ENCODE measurements at regions not wholly inside any gene's neighbourhood (a gene's known extent, or its start where the extent isn't known, plus 50 kb on each side); places are given as distances from the start of the nearest gene placed in this dataset.

- DNase-seq = no peak
Observed at GRCh38 chr18:38454764-38455469, 889.3 kb upstream of the CELF4 start.

GRCh38 chr18:38453880-38454279, 888.3 kb upstream of the CELF4 start:
- DNase-seq = no peak

GRCh38 chr18:38450876-38451275, 885.3 kb upstream of the CELF4 start:
- DNase-seq = no peak

DNA sequence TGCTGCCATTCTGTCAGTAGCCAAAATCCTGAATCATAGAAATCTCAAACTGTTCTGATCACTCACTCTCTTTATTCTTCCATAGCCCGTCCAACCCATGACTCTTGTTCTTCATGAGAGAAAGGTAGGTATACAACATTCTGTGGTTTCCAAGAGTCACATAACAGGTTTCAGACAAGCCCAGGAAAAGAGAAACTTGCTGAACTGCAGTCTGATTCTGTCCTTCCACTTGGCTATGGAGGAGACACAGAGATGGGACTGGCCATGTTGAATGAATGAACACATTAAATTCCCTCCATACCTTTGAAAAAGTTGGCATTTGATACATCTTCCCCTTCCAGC, 880.2 kb upstream of the CELF4 start:
- DNase-seq = no peak

DNA sequence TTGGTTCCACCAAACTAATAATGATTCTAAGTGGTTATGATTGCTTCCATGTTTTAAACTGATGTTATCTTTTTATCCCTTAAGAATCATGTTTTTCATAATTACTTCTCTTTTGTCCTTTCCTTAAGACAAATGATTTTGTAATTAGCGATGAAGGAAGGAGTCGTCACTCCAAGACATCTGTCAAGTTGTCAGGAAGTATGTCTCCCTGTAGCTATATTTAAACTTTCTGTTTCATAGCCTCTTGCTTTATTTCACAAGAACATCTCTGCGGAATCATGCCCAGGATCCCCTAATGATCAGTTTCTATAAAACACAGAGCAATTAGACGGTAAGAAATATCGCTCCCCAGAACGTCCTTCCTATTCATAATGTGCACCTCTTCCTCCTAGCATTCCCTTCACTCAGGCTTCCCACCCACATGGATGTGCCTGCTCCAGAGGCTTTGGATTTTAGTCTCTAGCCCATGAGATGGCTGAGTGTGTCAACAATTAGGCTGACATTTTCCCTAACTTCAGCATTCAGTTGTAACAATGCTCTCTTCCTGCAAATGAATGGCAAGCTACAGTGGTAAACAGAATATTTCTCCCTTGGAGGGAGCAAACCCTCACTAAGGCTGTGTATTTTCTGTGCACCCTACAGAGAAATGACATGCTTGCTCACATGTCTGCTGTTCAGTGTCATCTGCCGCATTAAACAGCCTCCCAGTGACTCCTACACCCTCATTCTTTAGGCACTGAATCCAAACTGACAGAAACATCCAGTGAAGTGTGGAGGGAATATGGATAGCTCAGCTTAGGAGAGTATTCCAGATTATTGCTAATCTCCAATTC, 879.6 kb upstream of the CELF4 start:
- no peak for DNase-seq

GRCh38 chr18:38427736-38428135, 862.1 kb upstream of the CELF4 start:
- no peak for DNase-seq

GRCh38 chr18:38427234-38427633, 861.6 kb upstream of the CELF4 start:
- no peak for DNase-seq

- DNase-seq = no peak
Observed at GRCh38 chr18:38421872-38422615, 856.4 kb upstream of the CELF4 start.

DNA sequence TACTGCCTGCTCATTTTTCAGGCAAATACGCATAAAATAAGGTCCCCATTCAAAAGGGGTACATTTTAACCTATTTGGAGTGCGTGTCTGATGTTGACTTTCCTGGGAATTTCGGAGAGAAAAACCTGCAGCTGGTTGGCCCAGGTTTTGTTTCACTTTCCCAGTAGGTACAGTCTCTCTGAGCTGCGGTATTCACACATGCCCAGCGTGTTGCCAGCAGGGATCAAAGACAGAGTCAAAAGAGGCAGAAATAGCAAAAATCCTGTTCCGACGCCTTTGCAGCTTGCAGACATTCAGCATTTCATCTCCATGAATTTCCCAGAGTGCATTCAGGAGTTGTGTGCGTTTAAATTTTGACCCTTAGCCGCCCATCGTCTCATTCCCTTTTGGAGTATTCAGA, 855.4 kb upstream of the CELF4 start:
- no peak for DNase-seq

DNA sequence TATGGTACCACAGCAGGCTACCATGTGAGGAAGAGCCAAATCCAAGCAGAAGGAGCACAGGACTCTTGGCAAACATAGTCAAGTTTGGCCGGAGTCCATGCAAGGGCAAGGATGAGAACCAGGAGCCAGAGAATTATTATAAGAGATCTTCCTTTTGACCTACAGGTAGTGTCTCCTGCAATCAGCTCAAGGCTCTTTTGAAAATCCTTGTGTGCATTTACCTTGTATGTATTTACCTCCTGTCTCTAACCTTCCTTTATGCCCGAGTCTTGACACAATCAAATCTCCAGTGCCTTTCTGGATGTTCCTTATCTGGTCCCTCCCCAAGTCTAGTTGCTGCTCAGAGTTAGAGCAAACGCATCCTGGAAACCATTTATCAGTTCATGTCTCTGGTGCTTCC, 855.0 kb upstream of the CELF4 start:
- DNase-seq = no peak

DNA sequence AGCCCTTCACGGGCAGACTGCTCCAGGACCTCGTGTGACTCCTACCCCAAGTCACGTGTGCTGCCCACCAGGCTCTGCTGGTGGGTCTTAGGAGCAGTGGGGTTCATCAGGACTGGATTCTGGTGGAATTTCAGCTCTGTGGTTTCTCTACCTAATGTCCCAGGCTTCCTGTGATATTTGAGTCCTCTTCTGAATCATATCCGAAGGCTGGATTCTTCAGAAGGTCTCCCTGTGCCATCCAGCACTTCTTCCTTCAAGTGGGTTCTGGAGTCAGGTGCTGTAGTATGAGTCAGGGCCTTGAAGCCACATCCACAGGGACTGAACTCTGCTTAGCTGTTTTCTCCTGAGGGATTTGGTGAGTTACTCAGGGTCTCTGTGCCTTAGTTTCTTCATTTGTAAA, 850.2 kb upstream of the CELF4 start:
- DNase-seq = no peak

DNA sequence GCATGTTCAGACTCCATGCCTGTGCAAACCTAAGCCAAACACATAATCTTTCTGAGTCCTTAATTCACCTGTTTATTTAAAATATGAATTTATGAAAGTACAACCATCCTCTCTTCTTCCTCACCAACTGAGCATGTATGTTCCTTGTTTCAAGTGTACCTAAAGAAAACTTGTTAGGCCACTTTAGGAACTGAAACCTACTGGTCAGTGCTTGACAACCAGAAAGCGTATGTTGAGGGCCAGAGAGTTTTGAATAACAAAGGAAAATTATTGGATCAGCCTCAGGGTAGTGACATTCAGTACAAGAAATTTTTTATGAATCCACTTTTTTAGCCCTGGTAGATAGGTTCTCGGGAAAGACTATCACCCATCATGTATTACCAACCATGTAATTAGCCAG, 847.6 kb upstream of the CELF4 start:
- no peak for DNase-seq

- no peak for DNase-seq
Observed at GRCh38 chr18:38406607-38407006, 841.0 kb upstream of the CELF4 start.

- DNase-seq = no peak
Observed at GRCh38 chr18:38402509-38402908, 836.9 kb upstream of the CELF4 start.

GRCh38 chr18:38397094-38397493, 831.5 kb upstream of the CELF4 start:
- no peak for DNase-seq

GRCh38 chr18:38386146-38386545, 820.5 kb upstream of the CELF4 start:
- no peak for DNase-seq

DNA sequence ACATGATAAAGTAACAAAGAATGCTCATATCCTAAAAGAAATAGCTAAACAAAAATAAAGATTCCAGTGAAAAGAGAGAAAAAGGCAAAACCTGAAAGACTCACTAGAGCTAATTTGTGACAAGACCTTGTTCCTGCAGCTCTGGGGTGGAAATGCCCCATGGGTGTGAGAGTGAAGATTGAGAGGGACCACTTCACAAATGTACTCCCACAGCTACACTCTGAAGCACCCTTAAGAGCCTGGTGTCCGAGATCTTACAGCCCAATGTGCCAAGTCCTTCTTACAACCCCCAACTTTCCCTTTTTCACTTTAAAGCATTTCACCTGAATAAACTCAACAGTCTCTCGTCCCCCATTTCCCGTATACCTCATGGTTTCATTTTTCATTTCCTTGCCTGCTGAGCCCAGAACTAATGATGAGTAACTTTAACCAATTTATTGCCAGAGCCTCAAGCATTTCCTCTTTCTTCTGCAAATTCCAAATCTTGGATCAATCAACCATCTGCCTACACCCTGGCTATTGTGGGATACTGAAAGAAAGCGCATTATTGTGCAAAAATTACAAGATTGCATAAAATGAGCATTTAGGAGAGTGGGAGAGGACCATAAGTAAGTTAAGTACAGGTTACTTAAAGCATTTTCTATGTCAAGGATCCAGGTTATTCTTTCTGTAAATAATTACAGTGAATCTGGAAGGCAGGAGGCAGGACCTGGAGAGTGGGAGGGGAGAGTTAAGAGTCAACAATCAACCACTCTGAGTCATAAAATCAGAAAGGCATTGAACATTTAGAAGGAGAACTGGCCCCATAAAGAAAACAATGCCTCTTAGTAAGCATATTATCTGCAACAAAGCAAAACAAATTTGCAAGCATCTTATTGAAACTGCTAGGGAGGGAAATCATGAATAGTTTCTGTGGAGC, 804.4 kb upstream of the CELF4 start:
- no peak for DNase-seq

GRCh38 chr18:38368886-38369285, 803.3 kb upstream of the CELF4 start:
- DNase-seq = no peak

- no peak for DNase-seq
Observed at GRCh38 chr18:38368246-38368645, 802.6 kb upstream of the CELF4 start.

DNA sequence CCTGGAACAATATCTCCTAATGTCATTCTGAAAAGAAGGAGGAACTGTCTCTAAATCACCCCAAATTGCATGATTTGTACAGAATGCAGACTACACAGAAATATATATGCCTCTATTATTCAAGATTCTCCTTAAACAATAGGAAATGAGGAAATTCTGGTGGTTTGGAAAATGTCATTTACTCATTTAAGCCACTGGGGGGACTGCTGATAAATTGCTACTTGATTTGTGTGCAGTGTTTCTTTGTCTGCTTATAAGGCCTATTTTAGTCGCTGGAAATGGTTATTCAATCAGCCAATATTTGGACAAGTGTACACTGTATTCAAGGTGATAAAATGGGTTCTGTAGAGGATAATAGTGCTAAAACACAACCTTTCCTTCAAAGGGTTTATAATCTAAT, 801.9 kb upstream of the CELF4 start:
- DNase-seq = no peak

DNA sequence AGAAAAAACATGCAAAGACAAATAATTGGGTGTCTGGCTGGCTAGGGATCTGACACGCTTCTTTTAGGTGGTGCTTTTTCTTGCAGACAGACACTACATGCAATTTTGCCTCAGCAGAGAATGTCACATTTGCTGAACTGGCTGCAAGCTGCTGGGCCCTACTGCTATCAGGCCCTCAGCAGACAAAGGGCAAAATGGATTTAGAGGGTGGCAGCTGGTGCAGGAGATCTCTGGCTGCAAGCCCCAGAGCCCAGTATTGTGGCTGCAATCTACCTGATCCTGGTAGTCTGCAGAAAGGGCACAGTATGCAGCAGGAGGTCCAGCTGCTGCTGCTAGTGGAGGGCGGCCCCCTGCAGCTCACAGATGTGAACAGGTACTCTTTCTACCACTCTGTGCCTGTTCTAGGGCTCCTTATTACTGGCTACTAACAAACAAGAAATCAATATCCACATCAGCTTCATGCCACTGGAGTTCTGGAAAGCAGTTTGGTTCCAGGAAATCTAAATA, 796.7 kb upstream of the CELF4 start:
- DNase-seq = no peak

DNA sequence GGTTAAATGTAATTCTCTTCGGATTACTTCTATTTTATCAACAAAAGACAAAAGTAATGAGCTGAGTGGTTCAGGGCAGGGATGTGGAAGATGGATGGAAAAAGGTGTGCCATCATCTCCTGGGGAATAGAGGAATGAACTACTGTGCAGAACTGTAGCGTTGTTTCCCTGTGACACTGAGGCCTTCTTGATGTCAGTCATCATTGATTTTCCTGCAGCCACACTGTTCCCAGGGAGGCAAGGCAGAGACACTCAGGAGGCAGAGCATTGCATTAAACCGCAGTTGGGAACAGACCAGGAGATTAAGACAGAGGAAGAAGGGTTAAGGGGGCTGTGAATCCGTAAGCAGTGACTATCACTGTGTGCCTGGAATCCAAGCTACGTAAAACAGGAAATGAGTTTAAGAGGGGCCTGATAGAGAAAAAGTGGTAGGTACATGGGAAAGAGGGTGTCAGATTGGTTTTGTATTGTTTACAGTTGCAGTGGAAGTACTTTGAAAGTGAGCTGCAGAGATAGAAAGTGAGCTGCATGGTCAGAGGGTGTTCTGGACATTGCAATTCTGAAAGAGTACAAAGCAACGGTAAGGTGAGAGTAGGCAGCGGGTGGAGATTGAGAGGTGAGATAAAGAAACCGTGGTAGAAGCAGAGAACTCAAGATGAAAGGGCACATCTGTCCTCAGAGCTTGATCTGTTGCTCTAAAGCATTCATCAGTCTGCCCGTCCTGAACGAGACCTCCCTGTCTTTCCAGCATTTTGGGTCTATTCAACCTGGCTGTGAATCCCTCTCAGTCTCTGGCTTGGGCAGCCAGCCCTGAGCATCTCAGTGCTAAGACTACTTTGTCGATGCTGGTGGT, 793.4 kb upstream of the CELF4 start:
- DNase-seq = no peak

All from CD4-positive, alpha-beta T cell treated with Interleukin-17A for 1 hour (primary cell).